Mucosa of descending colon (tissue), 3 donors: ENCODE measurements at regions not wholly inside any gene's neighbourhood (a gene's known extent, or its start where the extent isn't known, plus 50 kb on each side); places are given as distances from the start of the nearest gene placed in this dataset.

Source experiments
- ATAC-seq: fragments of 200-7000 bp; cut with Tn5 transposase; one replicate; pipeline ENCODE4 v1.9.1; 2020; ENCODE audit warnings: mild to moderate bottlenecking, moderate library complexity
- DNase-seq, 3 donors: peaks; one replicate each; pipeline ENCODE4 v3.0.0-alpha.2; 2020
- H3K36me3 ChIP-seq: fragments of 200-600 bp; one replicate; pipeline ENCODE4 v1.8.0; 2021; ENCODE audit warnings: low read depth, mild to moderate bottlenecking
- H3K4me1 ChIP-seq: fragments of 200-600 bp; one replicate; pipeline ENCODE4 v1.8.0; 2021; ENCODE audit warnings: low read depth, mild to moderate bottlenecking
- H3K4me3 ChIP-seq: fragments of 200-600 bp; one replicate; pipeline ENCODE4 v1.8.0; 2021; ENCODE audit warnings: mild to moderate bottlenecking
- H3K9me3 ChIP-seq: fragments of 200-600 bp; one replicate; pipeline ENCODE4 v1.8.0; 2021; ENCODE audit warnings: mild to moderate bottlenecking
- CTCF ChIP-seq: fragments of 200-600 bp; IDR thresholded peaks from one replicate; pipeline ENCODE4 v1.8.0; 2022; ENCODE audit warnings: antibody characterized with exemption, mild to moderate bottlenecking
- intact Hi-C, 2 donors: fragments of 100-400 bp; cut with DNase I in 1 of 2; cut with micrococcal nuclease in 1 of 2; formaldehyde crosslinking; loops; one replicate each; pipeline versions ENCODE4 v1.11.0 to v1.11.1; 2022; cut with DNase I, micrococcal nuclease
- donor health status: DM: no; HTN: no; CAD: no; lungs with moderate emphysema.
- donor health status: DM: no; HTN: no; CAD: no.
- donor health status: DM: no; HTN: yes; CAD: no.

- Histone ChIP-seq H3K9me3 (peaks cover 9% of the 10 kb centered on the region), H3K4me1 (no peaks in the 10 kb centered on the region), H3K4me3 (no peak overlapping the region), H3K36me3 (no peaks in the 10 kb centered on the region)
- ATAC-seq: no peak
- intact Hi-C loops: no loop called here
- no peak for TF ChIP-seq CTCF
- no peak for DNase-seq
These were observed 415.2 kb downstream of the TRIML1 start for GRCh38 chr4:188554413-188554812.

- ATAC-seq: no peak
- intact Hi-C loops: no loop called here
- no peak for TF ChIP-seq CTCF
- DNase-seq: no peak
- Histone ChIP-seq H3K9me3 (peaks cover 18% of the 10 kb centered on the region), H3K4me3 (no peak overlapping the region), H3K36me3 (no peaks in the 10 kb centered on the region), H3K4me1 (no peaks in the 10 kb centered on the region)
These were observed 433.9 kb downstream of the TRIML1 start for GRCh38 chr4:188573104-188573503.

GRCh38 chr4:188578657-188579056 lies 439.4 kb downstream of the TRIML1 start:
- ATAC-seq (no peak), DNase-seq (no peak)
- intact Hi-C loops: no loop called here
- TF ChIP-seq CTCF: no peak
- Histone ChIP-seq H3K36me3 (no peaks in the 10 kb centered on the region), H3K4me3 (no peak overlapping the region), H3K9me3 (peaks cover 30% of the 10 kb centered on the region), H3K4me1 (no peaks in the 10 kb centered on the region)

- no peaks in the 10 kb centered on the region for H3K4me1 ChIP-seq
- no peaks in the 10 kb centered on the region for H3K9me3 ChIP-seq
- no peaks in the 10 kb centered on the region for H3K36me3 ChIP-seq
- intact Hi-C loops: no loop called here
- TF ChIP-seq CTCF: no peak
- ATAC-seq (no peak), DNase-seq (no peak)
- no peak overlapping the region for H3K4me3 ChIP-seq
These were observed 456.8 kb downstream of the TRIML1 start for GRCh38 chr4:188596021-188596420.

- ATAC-seq: no peak
- H3K4me3 ChIP-seq: no peak overlapping the region
- peaks cover 6% of the 10 kb centered on the region for H3K9me3 ChIP-seq
- H3K4me1 ChIP-seq: no peaks in the 10 kb centered on the region
- no peaks in the 10 kb centered on the region for H3K36me3 ChIP-seq
- no peak for TF ChIP-seq CTCF
- intact Hi-C loops: no loop called here
- DNase-seq: no peak
These were observed 464.4 kb downstream of the TRIML1 start for GRCh38 chr4:188603646-188604045.

- DNase-seq: no peak
- Histone ChIP-seq H3K4me3 (no peak overlapping the region), H3K9me3 (peaks cover 6% of the 10 kb centered on the region), H3K4me1 (no peaks in the 10 kb centered on the region), H3K36me3 (no peaks in the 10 kb centered on the region)
- no peak for ATAC-seq
- TF ChIP-seq CTCF: no peak
- intact Hi-C loops: no loop called here
These were observed 467.4 kb downstream of the TRIML1 start for GRCh38 chr4:188606635-188607034.
